GM23338 (cell line): ENCODE measurements at regions not wholly inside any gene's neighbourhood (a gene's known extent, or its start where the extent isn't known, plus 50 kb on each side); places are given as distances from the start of the nearest gene placed in this dataset.

Source experiments
- CREB1 ChIP-seq: fragments of 250-450 bp; sonication (Bioruptor Pico); IDR thresholded peaks from 2 replicates; pipeline ENCODE4 v1.5.0; 2020; ENCODE audit warnings: low read depth, mild to moderate bottlenecking, moderate library complexity
- CTCF ChIP-seq, 2 experiments: fragments of 200-600 bp in 1 of 2; sonication (generic) in 1 of 2; conservative IDR thresholded peaks; 2 replicates each; pipeline versions ENCODE4 v1.5.1 to v1.6.1; 2016 to 2017; ENCODE audit warnings: antibody characterized with exemption in 2 of 2, low read depth in 2 of 2, mild to moderate bottlenecking in 2 of 2, moderate library complexity in 1 of 2
- EZH2 ChIP-seq: fragments of 200-600 bp; sonication (generic); IDR thresholded peaks from one replicate; pipeline ENCODE4 v1.8.0; 2017; ENCODE audit warnings: antibody characterized with exemption, mild to moderate bottlenecking, low read depth; ENCODE audit not compliant: unreplicated experiment
- EZH2phosphoT487 ChIP-seq: fragments of 200-600 bp; sonication (generic); IDR thresholded peaks from one replicate; pipeline ENCODE4 v1.8.1; 2018; ENCODE audit warnings: antibody characterized with exemption; ENCODE audit not compliant: unreplicated experiment
- JUNB ChIP-seq: IDR thresholded peaks from one replicate; pipeline ENCODE4 v1.6.1; 2016; ENCODE audit warnings: antibody characterized with exemption; ENCODE audit not compliant: unreplicated experiment
- POLR2AphosphoS5 ChIP-seq: IDR thresholded peaks from 2 replicates; pipeline ENCODE4 v1.6.1; 2016; ENCODE audit warnings: antibody characterized with exemption, low read depth
- STAT1 ChIP-seq: IDR thresholded peaks from one replicate; pipeline ENCODE4 v1.6.1; 2016; ENCODE audit warnings: antibody characterized with exemption; ENCODE audit not compliant: unreplicated experiment
- ZNF114 ChIP-seq: fragments of 250-450 bp; sonication (Bioruptor Pico); IDR thresholded peaks from 2 replicates; pipeline ENCODE4 v1.5.0; 2020; ENCODE audit warnings: mild to moderate bottlenecking, moderate library complexity
- ZNF331 ChIP-seq: fragments of 250-450 bp; sonication (Bioruptor Pico); IDR thresholded peaks from 2 replicates; pipeline ENCODE4 v1.5.0; 2020; ENCODE audit warnings: low read depth, mild to moderate bottlenecking, moderate library complexity
- ZNF462 ChIP-seq: fragments of 250-450 bp; sonication (Bioruptor Pico); IDR thresholded peaks from 2 replicates; pipeline ENCODE4 v1.5.0; 2020; ENCODE audit warnings: mild to moderate bottlenecking, moderate library complexity
- TF ChIP-seq, protein P1 (sequence below): IDR thresholded peaks from one replicate; pipeline ENCODE4 v1.6.1; 2018; ENCODE audit warnings: antibody characterized with exemption; ENCODE audit not compliant: unreplicated experiment
- TF ChIP-seq, protein P2 (sequence below): IDR thresholded peaks from 2 replicates; pipeline ENCODE4 v1.6.1; 2016; ENCODE audit warnings: antibody characterized with exemption

DNA sequence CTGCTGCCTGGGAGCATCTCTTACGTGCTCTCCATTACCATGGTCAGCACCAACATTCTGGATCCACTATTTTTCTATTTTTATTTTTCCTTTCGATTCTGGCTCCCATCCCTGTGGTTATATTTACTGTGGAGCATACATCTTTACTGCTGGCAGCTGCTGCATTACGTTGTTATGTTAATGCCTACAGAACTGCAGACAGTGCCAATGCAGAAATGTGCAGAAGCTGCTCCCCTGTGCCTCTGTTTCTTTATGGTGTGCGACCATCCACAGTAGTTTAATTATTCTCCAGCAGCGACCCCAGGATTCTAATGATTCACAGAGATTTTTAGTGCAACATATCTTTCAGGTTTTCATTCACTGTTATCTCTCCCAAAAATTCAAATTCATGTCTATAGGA, 911.7 kb upstream of the SLITRK6 start:
- TF ChIP-seq CTCF (conservative IDR thresholded peaks at IDR 0.05; ENCODE audit: low read depth in 2 of 2) = no peak
- TF ChIP-seq POLR2AphosphoS5 = no peak
- no peak for TF ChIP-seq JUNB
- no peak for TF ChIP-seq EZH2
- TF ChIP-seq, protein P1, sequence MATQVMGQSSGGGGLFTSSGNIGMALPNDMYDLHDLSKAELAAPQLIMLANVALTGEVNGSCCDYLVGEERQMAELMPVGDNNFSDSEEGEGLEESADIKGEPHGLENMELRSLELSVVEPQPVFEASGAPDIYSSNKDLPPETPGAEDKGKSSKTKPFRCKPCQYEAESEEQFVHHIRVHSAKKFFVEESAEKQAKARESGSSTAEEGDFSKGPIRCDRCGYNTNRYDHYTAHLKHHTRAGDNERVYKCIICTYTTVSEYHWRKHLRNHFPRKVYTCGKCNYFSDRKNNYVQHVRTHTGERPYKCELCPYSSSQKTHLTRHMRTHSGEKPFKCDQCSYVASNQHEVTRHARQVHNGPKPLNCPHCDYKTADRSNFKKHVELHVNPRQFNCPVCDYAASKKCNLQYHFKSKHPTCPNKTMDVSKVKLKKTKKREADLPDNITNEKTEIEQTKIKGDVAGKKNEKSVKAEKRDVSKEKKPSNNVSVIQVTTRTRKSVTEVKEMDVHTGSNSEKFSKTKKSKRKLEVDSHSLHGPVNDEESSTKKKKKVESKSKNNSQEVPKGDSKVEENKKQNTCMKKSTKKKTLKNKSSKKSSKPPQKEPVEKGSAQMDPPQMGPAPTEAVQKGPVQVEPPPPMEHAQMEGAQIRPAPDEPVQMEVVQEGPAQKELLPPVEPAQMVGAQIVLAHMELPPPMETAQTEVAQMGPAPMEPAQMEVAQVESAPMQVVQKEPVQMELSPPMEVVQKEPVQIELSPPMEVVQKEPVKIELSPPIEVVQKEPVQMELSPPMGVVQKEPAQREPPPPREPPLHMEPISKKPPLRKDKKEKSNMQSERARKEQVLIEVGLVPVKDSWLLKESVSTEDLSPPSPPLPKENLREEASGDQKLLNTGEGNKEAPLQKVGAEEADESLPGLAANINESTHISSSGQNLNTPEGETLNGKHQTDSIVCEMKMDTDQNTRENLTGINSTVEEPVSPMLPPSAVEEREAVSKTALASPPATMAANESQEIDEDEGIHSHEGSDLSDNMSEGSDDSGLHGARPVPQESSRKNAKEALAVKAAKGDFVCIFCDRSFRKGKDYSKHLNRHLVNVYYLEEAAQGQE = no peak
- no peak for TF ChIP-seq ZNF462 (CRISPR knock-in tag)
- no peak for TF ChIP-seq ZNF331 (CRISPR knock-in tag)
- TF ChIP-seq, protein P2, sequence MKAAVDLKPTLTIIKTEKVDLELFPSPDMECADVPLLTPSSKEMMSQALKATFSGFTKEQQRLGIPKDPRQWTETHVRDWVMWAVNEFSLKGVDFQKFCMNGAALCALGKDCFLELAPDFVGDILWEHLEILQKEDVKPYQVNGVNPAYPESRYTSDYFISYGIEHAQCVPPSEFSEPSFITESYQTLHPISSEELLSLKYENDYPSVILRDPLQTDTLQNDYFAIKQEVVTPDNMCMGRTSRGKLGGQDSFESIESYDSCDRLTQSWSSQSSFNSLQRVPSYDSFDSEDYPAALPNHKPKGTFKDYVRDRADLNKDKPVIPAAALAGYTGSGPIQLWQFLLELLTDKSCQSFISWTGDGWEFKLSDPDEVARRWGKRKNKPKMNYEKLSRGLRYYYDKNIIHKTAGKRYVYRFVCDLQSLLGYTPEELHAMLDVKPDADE = no peak
- TF ChIP-seq STAT1 = no peak
- no peak for TF ChIP-seq CREB1 (CRISPR knock-in tag)
- TF ChIP-seq EZH2phosphoT487 = no peak
- no peak for TF ChIP-seq ZNF114 (CRISPR knock-in tag)
